Posterior cingulate gyrus (tissue), 11 donors: ENCODE measurements at regions not wholly inside any gene's neighbourhood (a gene's known extent, or its start where the extent isn't known, plus 50 kb on each side); places are given as distances from the start of the nearest gene placed in this dataset.

Experiments used
- DNase-seq, 10 donors: peaks; one replicate each; pipeline versions ENCODE4 v3.0.0 to v3.0.0-alpha.2; 2020 to 2021; ENCODE audit warnings: mixed read lengths in 3 of 10
- intact Hi-C: fragments of 100-400 bp; cut with DNase I; formaldehyde crosslinking; loops from one replicate; pipeline ENCODE4 v1.15.1; 2023

DNA sequence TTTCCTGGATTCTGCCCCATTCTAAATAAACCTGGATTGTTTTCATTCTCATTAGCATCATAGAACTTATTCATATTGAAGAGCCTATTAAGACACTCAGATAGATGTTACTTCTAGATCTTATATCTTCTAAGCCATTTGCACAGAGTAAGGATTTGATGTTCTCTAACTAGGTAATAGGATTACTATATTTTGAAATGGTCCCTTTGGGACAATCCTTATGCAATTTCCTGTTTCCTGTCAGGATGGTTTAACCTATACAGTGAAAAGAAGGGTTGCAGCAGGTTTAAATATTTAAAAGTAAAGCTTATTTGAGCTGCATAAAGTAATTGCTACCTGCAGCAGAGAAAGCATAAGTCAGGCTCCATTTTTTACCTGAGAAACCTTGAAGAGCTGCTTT lies 860.1 kb downstream of the TFAP2A start:
- intact Hi-C loops = no loop called here

DNA sequence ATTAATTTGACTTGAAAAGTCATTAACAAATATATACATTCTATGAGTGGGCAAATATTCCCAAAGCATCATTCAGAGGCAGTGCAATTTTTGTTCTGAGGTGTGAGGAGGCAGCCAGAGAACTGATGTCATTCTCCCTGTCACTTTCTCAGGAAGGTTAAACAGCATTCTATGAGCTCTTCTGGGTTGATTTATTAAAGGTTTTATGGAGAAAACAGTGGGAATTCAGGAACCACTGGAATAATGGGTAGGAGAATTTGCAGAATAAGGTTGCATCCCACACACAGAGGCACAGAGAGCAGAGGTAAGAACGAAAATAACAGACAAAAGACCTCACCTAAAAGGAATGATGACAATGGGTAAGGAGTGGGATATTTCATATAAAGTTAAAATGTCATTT lies 860.6 kb downstream of the TFAP2A start:
- DNase-seq = no peak
- intact Hi-C loops = no loop called here

More for the DNA sequence above, 860.1 kb downstream of the TFAP2A start:
- DNase-seq = no peak

DNA sequence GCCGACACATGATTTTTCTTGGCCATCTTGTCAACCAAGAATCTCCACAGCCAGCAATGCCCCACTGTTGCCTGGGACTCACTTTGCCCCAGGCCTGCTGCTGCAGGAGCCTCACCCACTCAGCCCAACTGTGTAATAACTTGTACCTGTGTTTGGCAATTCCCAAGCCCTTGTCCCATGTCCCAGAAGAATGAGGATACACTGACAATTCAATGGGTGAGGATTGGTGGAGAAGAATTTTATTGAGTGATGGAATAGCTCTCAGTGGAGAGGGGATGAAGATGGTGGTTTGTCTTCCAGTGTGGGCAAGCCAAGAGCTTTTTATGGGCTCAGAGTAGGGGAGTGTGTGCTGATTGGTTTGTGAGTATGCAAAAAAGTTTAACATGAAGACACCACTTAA lies 861.9 kb downstream of the TFAP2A start:
- no peak for DNase-seq
- intact Hi-C loops = no loop called here

DNA sequence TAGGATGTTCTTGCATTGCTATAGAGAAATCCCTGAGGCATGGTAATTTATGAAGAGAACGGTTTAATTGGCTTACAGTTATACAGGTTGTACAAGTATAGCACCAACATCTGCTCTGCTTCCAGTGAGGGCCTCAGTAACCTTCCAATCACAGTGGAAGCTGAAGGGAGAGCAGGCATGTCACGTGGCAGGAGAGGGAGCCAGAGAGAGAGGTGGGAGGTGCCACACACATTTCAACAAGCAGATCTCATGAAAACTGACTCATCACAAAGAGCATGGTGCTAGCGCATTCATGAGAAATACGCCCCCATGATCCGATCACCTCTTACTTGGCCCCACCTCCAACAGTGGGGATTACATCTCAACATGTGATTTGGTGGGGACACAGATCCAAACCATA lies 871.2 kb downstream of the TFAP2A start:
- DNase-seq = no peak
- intact Hi-C loops = no loop called here

DNA sequence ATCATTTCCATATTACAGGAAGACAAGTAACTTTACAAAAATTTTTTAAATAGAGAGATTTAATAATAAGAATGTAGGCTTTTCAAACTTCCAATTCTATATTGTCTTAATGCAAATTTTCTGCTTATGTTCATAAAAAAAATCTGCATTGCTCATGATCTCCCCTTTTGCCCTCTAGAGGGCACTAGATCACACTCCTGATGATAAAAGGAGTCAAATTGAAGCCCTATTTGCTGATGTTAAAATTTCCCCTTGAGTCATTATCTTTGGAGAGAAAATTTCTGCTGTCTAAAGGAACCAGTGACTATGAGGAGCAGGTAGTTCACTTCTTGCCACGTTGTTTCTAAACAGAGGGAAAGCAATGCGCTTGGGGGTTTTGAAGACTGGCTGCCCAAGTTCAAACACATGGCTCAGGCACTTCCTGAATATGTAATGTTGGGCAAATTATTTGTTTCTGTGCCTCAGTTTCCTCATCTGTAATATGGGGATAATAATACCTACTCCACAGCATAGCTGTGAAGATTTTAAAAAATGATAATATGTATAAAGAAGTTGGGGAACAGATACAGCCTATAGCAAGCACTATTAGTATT lies 874.2 kb downstream of the TFAP2A start:
- no peak for DNase-seq
- intact Hi-C loops = loop anchor here (2.0 kb wide), 1 partner anchor 892 kb away; no protein-coding TSS in a partner anchor

DNA sequence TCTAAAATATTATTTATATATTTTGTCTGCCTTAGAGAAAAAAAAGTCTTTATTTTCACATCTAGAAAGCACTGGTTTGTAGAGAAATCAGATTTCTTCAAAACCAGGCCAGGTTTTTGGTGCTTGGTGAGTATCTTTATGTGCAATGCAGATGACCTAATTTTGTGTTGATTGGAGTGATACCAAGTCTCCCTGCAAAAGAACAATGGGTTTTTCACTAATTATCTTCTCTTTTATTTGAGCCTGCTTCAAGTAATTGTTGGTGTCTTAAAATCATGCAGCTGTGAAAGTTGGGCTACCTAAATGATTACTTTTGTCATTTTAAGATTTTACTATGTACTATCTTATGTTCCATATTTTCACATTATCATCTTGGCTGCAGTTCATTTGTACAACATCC lies 874.7 kb downstream of the TFAP2A start:
- no peak for DNase-seq
- intact Hi-C loops = loop anchor here (2.0 kb wide), 1 partner anchor 893 kb away; no protein-coding TSS in a partner anchor

DNA sequence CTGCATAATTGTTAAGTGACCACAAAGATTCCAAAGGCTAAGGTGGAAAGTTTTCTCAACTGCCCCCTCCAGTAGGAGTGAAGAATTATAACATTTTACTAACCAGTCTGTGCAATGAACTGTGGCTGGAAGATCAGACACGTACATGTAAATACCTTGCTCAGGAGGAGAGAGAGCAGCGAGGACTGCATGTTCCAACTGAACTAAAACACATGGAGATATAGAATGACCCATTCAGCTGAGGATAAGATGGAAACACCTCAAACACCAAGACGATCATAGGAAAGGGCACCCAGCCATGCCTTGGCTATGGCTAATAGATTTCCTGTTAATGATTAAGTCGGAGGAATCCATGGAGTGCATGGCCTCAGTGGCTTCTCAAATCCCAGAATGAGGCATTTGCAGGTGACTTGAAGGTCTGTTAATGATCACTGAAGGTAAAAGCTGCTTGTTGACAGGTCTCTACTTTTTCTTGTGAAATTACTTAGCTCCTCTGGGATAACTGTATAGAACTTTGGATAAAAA lies 875.6 kb downstream of the TFAP2A start:
- intact Hi-C loops = no loop called here
- no peak for DNase-seq

DNA sequence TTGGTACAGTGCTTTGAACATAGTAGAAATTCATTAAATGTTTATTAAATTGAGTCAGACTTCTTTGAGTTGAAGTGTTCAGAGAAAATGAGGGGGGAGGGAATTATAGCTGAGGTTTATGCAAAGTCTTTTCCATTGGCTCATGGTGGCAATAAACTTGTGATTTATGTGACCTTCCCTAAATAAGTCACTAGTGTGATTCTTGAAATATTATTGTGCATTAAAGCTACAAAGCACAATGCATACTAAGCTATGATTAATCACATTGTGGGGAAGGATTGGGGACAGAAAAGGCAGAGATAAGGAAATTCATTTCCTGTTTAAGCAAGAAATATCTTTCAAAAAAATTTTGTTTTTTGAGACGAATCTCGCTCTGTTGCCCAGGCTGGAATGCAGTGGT lies 877.5 kb downstream of the TFAP2A start:
- intact Hi-C loops = no loop called here
- no peak for DNase-seq

DNA sequence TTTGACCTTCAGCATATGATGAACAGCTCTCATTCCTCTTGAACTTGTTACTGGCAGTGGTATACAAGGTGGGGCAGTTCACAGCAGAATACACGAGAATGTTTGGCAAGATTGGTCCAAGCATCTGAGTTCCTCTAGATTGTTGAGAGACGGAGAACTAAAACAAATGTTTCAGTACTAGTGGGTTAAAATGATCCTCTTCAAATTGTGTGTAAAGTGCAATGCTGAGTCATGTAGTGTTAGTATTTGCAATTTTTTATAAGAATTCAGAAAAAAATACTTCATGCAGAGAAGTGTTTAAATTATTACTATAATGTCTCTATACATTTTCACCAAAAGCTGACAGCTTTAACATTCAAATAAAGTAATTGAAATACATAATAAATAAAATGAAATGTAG lies 879.8 kb downstream of the TFAP2A start:
- intact Hi-C loops = no loop called here

DNA sequence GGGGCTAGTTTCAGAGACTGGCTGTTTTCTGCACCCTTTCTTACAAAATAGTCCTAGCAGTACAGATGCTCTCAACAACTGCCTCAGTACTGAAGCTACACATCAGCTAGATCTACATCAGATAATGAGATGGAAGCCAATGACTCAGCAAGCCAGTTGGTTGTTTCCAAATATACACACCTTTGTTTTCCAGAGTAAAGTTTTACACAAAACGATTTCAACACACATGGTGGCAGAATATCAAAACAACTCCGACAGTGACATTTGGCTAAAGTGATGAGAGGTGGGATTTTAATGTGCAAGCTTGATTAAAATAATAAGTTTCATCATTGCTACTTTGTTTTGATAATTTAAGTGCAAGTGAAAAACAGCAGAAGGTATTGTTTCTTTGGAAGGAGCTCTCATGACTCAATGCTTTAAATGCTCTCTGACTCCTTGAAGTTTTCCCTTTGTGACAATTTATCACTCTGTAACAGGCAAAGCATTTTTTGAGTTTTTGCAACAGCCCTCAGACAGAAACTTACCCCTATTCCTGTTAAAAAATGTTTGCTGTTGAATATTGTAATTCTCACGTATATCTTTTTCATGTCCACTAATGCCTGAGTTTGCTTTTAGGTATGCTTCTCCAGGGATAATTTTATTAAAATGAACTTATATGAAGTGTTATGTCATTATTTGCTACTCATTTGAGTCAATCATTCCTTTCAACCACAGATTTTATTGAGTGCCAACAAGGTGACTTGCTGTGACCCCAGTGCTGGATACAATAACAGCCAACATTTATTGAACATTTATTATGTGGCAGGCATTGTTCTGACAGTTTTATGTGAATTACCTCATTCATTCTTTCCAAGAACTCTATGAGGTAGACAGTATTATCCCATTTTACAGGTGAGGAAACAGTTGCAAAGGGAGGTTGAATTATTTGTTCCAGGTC lies 882.0 kb downstream of the TFAP2A start:
- DNase-seq = no peak
- intact Hi-C loops = no loop called here

More for the DNA sequence above, 879.8 kb downstream of the TFAP2A start:
- no peak for DNase-seq

DNA sequence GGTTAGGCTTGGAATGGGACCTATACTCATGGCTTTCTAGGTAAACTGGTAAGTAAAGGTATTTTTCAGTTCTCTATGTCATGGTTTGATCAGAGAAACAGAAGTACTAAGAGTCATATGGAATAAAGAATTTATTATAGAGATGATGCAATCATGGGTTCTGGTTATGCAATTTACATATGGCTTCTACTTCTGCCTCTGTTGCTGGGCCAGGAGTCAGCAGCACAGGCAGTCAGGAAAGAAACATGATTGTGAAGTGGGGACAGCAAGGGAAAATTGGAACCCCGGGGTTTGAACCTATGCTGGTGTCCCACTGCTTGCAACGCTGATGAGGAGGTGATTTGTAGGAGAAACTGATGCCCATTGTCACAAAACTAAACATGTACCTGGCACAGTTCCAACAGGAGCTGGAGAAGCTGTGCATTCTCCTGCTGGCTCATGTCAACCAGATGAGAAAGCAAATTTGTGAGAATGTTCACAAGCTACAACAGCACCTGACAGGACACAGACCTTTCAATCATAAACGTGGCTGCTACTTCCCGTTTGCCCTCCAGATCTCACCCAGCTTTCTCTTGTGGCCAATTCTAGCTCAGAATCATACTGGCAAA lies 887.1 kb downstream of the TFAP2A start:
- DNase-seq = no peak
- intact Hi-C loops = no loop called here

DNA sequence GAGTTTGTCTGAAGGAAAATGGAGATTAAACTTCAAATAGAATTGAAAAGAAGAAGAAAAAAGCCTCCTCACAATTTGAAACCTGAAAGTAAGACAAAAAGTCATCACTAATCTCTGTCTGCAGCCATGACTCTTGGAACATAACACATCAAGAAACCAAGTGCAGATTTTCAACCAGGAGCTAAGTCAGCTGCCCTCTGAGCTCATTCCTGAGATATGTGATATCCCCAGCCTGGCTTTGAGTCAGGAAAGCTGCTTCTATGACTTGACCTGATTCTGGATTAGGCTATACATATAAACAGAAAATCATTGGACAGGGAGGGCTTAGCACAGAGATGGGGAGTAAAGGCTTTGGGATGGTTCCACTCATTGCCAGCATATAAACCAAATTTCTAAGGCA lies 891.4 kb downstream of the TFAP2A start:
- intact Hi-C loops = no loop called here
- no peak for DNase-seq

DNA sequence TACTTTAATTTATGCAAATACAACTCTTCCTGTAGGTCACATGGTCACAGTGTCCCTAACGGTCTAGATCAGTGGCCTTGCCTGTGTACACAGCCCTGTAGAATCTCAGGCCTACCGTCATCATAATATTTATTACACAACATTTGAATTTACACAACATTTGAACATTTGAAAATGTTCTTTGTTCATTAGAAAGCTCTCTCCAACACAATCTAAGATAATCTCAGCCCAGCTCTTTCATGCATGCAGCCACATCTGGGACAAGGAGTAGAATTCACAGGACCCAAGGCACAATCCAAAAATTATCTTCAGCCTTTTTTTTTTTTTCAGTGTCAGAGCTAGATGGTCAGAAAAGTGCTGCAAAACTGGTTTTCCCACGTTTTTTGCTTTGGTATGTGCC lies 892.8 kb downstream of the TFAP2A start:
- DNase-seq = no peak
- intact Hi-C loops = no loop called here

DNA sequence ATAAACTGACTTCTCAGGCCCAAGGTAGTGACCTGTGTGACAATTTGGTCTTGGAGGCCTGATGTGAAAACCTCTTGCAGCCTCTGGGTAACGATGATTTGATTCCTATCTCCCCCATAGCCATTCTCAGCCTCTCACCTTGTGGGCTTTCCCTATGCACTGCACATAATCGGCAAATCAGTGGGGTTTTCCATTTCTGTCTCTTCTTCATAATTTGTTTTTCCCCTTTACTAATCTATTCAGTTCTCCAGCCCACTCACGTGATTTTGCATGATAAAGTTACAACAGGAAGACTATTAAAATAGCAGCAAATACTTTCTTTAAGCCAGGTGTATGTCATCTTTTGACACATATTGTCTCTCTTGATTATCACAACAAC lies 893.7 kb downstream of the TFAP2A start:
- intact Hi-C loops = no loop called here

DNA sequence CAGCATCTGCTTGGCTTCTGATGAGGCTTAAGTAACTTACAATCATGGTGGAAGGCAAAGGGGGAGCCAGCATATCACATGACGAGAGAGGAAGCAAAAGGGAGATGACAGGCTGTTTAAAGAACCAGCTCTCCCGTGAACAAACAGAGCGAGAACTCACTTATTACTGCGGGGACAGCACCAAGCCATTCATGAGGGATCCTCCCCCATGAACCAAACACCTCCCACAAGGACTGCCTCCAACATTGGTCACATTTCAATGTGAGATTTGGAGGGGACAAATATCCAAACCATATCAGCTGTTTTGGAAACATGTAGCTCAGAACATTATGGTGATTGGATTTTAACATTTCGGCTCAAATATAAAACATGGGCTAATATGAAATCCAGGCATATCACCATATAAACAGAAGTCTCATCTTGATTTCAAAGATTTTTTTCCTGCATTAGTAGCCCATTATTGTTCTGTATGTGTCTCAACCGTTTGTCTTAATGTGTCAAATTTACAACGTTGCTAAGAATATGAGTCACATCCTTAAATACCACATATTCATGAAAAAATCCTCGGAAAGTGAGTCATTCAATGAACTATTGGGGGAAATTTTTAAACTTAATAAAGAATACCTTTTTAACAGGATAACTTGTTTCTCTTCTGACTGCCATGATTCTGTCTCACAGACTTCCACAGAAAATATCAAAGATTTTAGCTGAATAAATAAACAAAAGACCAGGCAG lies 894.3 kb downstream of the TFAP2A start:
- intact Hi-C loops = no loop called here

More for the DNA sequence above, 893.7 kb downstream of the TFAP2A start:
- DNase-seq = no peak

DNA sequence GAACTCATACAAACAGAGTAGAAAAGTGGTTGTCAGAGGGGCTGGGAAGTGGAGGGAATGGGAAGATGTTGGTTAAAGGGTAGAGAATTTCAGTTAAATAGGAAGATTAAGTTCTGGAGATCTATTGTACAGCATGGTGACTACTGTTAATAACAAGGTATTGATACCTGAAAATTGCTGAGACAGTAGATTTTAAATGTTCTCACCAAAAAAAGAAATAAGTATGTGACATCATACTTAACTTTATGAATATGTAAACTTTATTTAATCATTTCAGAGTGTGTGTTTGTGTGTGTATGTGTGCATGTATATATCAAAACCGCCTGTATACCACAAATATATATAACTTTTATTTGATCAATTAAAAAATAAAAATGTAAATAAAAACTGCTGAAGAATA lies 896.4 kb downstream of the TFAP2A start:
- intact Hi-C loops = no loop called here
- no peak for DNase-seq

More for the DNA sequence above, 894.3 kb downstream of the TFAP2A start:
- DNase-seq = no peak

DNA sequence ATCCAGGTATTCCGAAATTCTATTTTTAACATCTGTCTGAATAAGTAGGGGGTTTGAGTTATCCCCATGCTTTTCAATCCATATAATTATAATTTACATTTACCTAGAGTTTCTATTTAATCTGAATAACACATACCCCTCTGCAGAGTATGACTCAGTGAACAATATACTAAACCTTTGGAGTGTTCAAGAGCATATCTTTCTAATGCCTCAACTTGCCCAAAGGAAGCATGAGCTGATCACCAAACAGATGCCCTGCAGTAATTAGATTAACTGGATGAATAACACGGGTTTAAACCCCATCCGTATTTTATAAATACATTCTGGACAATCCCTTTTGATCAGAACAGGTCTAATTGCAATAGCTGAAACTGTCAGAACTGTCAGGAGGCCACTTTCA lies 897.1 kb downstream of the TFAP2A start:
- intact Hi-C loops = no loop called here
- no peak for DNase-seq

DNA sequence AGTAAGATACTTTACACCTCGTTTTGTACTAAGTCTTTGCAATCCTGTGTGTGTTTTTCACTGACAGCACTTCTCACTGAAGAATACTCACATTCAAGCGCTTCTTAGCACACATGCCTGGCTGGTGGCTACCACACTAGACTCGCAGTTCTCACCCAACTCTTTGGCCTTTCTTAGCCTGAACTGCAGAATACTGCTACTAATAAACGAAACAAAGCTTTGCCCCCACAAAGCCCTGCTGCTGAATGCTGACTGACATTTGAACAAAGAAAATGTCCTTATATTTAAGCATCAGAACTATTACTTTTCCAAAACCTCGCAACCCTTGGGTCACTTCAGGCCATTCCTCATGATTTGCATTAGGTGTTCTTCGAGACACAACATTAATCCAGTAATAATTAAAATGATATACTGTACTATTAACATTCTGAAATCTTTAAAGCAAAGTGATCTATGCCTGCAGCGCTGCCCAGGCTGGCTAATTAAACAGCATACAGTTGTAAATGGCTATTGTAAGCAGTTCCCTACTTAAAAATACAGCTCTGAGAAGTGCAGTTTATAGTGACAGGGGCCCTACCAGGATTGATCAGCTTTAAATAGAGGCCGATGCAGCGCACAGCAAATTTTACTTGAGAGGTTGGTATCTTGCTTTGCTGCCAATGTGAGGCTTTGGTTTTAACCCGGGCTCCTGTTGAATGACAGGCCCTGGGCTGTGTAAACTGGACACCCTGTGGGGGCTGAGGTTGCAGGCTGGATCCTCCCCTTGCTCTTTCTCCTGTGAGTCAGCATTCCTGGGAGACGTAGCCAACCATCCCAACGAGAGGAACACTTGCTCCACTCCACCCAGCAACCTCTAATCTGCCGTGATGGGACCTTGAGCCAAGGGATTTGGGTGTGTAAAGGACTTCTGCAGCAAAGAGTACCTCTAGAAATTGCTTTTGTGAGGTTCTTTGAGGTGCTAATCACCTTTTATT lies 899.0 kb downstream of the TFAP2A start:
- intact Hi-C loops = no loop called here
- peak in 1 of 10 donors; percentile 59 for DNase-seq

DNA sequence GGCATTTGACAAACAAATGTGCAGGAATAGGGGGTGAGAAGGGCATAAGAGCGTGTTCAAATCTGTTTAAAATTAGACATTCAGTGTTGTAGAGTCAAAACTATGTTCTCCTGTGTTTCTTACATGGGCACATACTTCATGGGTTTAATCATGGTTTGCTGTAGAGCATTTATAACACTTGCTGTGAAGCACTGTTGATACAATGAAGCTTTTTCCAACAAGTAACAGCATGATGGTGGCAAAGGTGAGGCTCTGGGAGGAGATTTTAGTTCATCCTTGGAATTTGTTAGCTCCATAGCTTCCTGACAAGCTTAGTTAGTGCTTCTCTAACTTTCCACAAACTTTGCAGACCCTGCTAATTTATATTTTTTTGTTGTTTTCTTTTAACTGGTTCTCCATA lies 900.7 kb downstream of the TFAP2A start:
- DNase-seq = no peak
- intact Hi-C loops = no loop called here
